Memory B cell (primary cell): ENCODE measurements at regions not wholly inside any gene's neighbourhood (a gene's known extent, or its start where the extent isn't known, plus 50 kb on each side); places are given as distances from the start of the nearest gene placed in this dataset.
"Not testable (repeated sequence)": the region's sequence is repeated elsewhere in the genome, so short reads cannot be mapped to it uniquely, and the experiment has no call there.

Source experiments
- ATAC-seq: fragments of 150-1000 bp; cut with Tn5 transposase; 2 replicates; pipeline ENCODE4 v1.10.0; 2021; ENCODE audit warnings: low read depth, mild to moderate bottlenecking, moderate library complexity
- DNase-seq, 2 donors: peaks; one replicate each; pipeline ENCODE4 v3.0.0; 2022; ENCODE audit warnings: low spot score in 2 of 2
- H3K27ac Mint-ChIP-seq: one replicate; pipeline ENCODE4 v1.8.0; 2022; ENCODE audit warnings: mild to moderate bottlenecking, moderate library complexity, mixed read lengths
- H3K27me3 Mint-ChIP-seq: one replicate; pipeline ENCODE4 v1.8.0; 2022; ENCODE audit warnings: mixed read lengths
- H3K36me3 Mint-ChIP-seq: one replicate; pipeline ENCODE4 v1.8.0; 2022; ENCODE audit warnings: mild to moderate bottlenecking, mixed read lengths
- H3K4me1 Mint-ChIP-seq: one replicate; pipeline ENCODE4 v1.8.0; 2022; ENCODE audit warnings: mixed read lengths
- H3K4me3 Mint-ChIP-seq: one replicate; pipeline ENCODE4 v1.8.0; 2022; ENCODE audit warnings: mild to moderate bottlenecking, moderate library complexity, mixed read lengths
- H3K9me3 Mint-ChIP-seq: one replicate; pipeline ENCODE4 v1.8.0; 2022; ENCODE audit warnings: mixed read lengths

DNA sequence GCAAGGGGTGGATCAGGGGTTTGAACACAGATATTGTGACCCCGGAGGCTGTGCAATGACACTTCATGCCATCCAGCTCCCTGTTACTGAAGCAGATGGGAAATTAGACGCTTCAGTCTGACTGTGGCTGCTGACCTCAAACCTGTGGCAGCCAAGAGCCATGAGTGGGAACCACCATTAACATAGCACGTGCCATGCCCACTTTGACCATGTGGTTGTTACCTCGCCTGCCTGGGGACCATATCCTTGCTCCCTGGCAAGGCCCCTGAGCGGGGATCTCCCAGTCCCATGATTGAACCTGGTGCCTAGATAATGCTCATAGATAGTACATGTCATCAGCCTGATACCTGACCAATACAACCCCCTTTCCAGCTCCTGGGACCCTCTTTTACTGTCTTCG lies 68.9 kb downstream of the CYP26B1 start:
- no peak overlapping the region for H3K4me3 Mint-ChIP-seq
- H3K36me3 Mint-ChIP-seq = no peaks in the 10 kb centered on the region
- H3K4me1 Mint-ChIP-seq = no peaks in the 10 kb centered on the region
- no peak overlapping the region for H3K27ac Mint-ChIP-seq
- peaks cover 5% of the 10 kb centered on the region for H3K9me3 Mint-ChIP-seq
- no peak for ATAC-seq
- no peak for DNase-seq
- peaks cover 7% of the 10 kb centered on the region for H3K27me3 Mint-ChIP-seq

GRCh38 chr2:72077702-72078169 lies 69.9 kb downstream of the CYP26B1 start:
- Mint-ChIP-seq H3K36me3 (no peaks in the 10 kb centered on the region), H3K4me1 (no peaks in the 10 kb centered on the region), H3K4me3 (no peak overlapping the region), H3K27me3 (peaks cover 3% of the 10 kb centered on the region), H3K27ac (no peak overlapping the region), H3K9me3 (peaks cover 10% of the 10 kb centered on the region)
- DNase-seq = no peak
- no peak for ATAC-seq

DNA sequence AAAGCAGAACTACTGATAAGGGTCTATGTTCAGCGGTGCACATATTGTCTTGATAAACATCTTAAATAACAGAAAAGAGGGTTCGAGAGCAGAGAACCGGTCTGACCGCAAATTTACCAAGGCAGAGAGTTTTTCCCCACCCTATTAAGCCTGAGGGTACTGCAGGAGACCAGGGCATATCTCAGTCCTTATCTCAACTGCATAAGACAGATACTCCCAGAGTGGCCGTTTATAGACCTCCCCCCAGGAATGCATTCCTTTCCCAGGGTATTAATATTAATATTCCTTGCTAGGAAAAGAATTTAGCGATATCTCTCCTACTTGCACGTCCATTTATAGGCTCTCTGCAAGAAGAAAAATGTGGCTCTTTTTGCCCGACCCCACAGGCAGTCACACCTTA lies 74.3 kb downstream of the CYP26B1 start:
- H3K9me3 Mint-ChIP-seq = peaks cover 10% of the 10 kb centered on the region
- not testable (repeated sequence) for H3K27ac Mint-ChIP-seq, H3K27me3 Mint-ChIP-seq, DNase-seq, H3K4me1 Mint-ChIP-seq, ATAC-seq, H3K36me3 Mint-ChIP-seq, H3K4me3 Mint-ChIP-seq

- H3K27me3 Mint-ChIP-seq, H3K9me3 Mint-ChIP-seq, ATAC-seq, H3K4me1 Mint-ChIP-seq, H3K27ac Mint-ChIP-seq, H3K4me3 Mint-ChIP-seq, H3K36me3 Mint-ChIP-seq, DNase-seq: not testable (repeated sequence)
Measured at GRCh38 chr2:72064197-72064596, 83.5 kb downstream of the CYP26B1 start.

DNA sequence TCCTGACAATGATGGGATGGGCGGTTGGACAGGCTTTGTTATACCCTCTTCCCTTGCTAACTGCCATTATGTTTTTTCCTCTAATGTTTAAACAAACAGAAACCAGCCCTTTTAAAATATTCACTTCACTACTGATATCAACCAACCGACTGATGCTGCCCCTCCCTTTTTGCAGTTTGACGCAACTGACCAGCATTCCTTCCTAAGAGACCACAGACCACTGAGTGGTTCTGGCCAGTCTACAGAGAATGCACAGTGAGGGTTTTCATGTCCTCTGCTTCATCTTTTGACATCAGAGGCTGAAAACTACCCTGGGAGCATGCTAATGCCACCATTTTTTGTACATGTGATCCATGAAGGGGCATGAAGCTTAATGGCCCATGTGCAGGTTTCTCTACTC lies 85.3 kb downstream of the CYP26B1 start:
- H3K9me3 Mint-ChIP-seq = no peaks in the 10 kb centered on the region
- H3K4me3 Mint-ChIP-seq = no peak overlapping the region
- no peak overlapping the region for H3K27ac Mint-ChIP-seq
- ATAC-seq (no peak), DNase-seq (no peak)
- H3K27me3 Mint-ChIP-seq = peaks cover 4% of the 10 kb centered on the region
- H3K36me3 Mint-ChIP-seq = no peaks in the 10 kb centered on the region
- no peaks in the 10 kb centered on the region for H3K4me1 Mint-ChIP-seq

DNA sequence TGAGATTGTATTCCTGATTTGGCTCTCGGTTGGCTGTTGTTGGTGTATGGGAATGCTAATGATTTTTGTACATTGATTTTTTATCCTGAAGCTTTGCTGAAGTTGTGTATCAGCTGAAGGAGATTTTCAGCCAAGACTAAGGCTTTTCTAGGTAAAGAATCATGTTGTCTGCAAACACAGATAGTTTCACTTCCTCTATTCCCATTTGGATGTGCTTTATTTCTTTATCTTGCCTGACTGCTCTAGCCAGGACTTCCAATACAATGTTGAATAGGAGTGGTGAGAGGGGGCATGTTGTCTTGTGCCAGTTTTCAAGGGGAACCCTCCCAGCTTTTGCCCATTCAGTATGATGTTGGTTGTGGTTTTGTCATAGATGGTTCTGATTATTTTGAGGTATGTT lies 90.4 kb downstream of the CYP26B1 start:
- Mint-ChIP-seq H3K4me3 (no peak overlapping the region), H3K27me3 (peaks cover 3% of the 10 kb centered on the region), H3K9me3 (peaks cover 2% of the 10 kb centered on the region), H3K4me1 (no peaks in the 10 kb centered on the region), H3K27ac (no peak overlapping the region), H3K36me3 (no peaks in the 10 kb centered on the region)
- DNase-seq (no peak), ATAC-seq (no peak)

DNA sequence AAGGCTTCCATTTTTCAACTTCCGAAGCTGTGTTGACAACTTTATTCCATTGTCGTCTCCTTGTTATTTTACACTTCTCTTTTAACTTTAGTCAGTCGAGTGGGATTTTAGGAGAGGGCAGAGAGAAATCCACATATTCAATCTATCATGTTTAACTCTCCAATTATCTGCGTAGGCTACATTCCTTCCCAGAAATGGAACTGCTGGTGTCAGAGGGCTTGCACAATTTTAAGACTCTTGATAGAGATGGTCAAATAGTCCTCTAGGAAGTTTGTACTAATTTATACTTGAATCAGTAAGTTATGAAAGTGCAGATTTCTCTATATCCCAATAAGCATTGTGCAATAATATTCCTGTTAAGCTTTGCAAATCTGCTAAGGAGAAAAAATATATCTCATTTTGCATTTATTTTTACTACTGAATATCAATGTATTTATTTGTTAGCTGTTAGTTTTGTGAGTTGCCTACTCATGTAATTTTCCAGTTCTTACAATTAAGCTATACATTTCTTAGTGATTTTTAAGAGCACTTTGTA lies 95.6 kb downstream of the CYP26B1 start:
- H3K4me3 Mint-ChIP-seq = no peak overlapping the region
- no peak overlapping the region for H3K27ac Mint-ChIP-seq
- no peaks in the 10 kb centered on the region for H3K4me1 Mint-ChIP-seq
- DNase-seq (no peak), ATAC-seq (no peak)
- no peaks in the 10 kb centered on the region for H3K27me3 Mint-ChIP-seq
- H3K9me3 Mint-ChIP-seq = peaks cover 10% of the 10 kb centered on the region
- H3K36me3 Mint-ChIP-seq = no peaks in the 10 kb centered on the region

GRCh38 chr2:72051204-72051603 lies 96.5 kb downstream of the CYP26B1 start:
- no peaks in the 10 kb centered on the region for H3K4me1 Mint-ChIP-seq
- no peaks in the 10 kb centered on the region for H3K27me3 Mint-ChIP-seq
- no peak for ATAC-seq
- H3K4me3 Mint-ChIP-seq = no peak overlapping the region
- no peak for DNase-seq
- H3K27ac Mint-ChIP-seq = no peak overlapping the region
- no peaks in the 10 kb centered on the region for H3K36me3 Mint-ChIP-seq
- H3K9me3 Mint-ChIP-seq = peaks cover 9% of the 10 kb centered on the region

- Mint-ChIP-seq H3K4me1 (no peaks in the 10 kb centered on the region), H3K27me3 (no peaks in the 10 kb centered on the region), H3K4me3 (no peak overlapping the region), H3K36me3 (no peaks in the 10 kb centered on the region), H3K9me3 (peaks cover 9% of the 10 kb centered on the region), H3K27ac (no peak overlapping the region)
- ATAC-seq (no peak), DNase-seq (no peak)
Measured at GRCh38 chr2:72050734-72051133, 96.9 kb downstream of the CYP26B1 start.

DNA sequence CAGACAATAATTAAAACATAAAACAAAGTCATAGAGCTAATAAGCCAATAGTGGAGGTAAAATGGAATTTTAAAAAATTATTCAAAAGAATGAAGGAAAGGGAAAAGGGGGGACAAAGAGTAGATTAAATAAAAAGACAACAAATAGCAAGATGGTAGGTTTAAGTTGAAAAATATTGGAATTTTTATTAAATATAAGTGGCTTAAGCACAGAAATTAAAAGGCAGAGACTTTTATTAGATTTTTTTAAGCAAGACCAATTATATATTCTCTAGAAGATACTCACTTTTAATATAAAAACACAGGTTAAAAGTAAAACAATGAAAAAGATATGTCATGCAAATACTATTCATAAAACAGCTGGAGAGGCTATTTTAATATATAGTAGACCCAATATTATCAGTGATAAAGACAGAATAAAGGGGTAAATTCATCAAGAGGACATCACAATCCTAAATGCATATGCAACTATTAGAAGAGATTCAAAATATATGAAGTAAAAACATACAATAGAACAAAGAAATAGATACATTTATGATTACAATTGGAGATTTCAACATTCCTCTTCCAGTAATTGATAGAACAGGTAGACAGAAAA lies 98.7 kb downstream of the CYP26B1 start:
- Mint-ChIP-seq H3K4me1 (no peaks in the 10 kb centered on the region), H3K27ac (no peak overlapping the region), H3K27me3 (no peaks in the 10 kb centered on the region), H3K4me3 (no peak overlapping the region), H3K36me3 (peaks cover 2% of the 10 kb centered on the region), H3K9me3 (peaks cover 11% of the 10 kb centered on the region)
- DNase-seq = no peak
- no peak for ATAC-seq

DNA sequence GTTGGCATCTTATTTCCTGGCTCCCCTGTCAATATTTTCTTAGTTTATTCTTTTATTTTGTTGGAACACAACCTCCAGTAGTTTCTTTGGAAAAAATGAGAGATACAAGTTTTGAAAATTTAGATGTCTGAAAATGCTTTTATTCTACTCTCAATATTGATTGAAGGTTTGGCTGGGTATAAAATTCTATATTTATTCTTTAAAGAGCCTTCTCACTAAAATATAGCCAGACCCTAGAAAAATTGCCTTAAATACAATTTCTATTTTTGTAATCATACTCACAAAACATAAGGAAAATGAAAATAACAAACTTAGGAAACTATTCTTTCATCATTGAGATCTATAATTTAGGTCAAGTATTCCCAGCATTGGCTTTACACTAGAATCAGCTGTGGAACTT lies 103.7 kb downstream of the CYP26B1 start:
- Mint-ChIP-seq H3K4me1 (no peaks in the 10 kb centered on the region), H3K27me3 (peaks cover 4% of the 10 kb centered on the region), H3K4me3 (no peak overlapping the region), H3K27ac (no peak overlapping the region), H3K36me3 (peaks cover 2% of the 10 kb centered on the region), H3K9me3 (peaks cover 21% of the 10 kb centered on the region)
- DNase-seq (no peak), ATAC-seq (no peak)

DNA sequence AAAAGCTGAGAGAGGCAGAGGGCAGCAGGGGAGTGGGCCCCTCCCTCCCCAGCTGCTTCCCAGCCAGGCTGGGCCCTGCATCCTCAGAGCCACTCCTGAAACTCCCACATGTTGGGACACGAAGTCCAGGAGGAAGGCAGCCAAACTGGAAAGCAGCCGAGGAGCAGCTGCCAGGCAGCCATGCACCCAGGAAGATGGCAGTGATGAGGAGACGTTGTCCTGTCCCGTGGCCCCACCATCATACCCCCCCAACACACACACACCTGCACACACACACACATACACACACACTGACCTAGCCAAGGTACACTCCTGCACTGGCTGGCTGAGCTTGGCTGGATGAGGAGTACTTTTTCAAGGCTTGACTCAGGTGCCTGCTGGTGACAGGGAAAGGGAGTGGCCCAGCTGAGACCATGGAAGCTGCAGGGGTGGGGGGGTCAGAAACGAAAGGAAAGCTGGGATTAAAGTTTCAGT lies 106.0 kb downstream of the CYP26B1 start:
- Mint-ChIP-seq H3K36me3 (peaks cover 2% of the 10 kb centered on the region), H3K4me3 (no peak overlapping the region), H3K27me3 (peaks cover 4% of the 10 kb centered on the region), H3K4me1 (no peaks in the 10 kb centered on the region), H3K9me3 (peaks cover 14% of the 10 kb centered on the region), H3K27ac (no peak overlapping the region)
- DNase-seq (no peak), ATAC-seq (no peak)

DNA sequence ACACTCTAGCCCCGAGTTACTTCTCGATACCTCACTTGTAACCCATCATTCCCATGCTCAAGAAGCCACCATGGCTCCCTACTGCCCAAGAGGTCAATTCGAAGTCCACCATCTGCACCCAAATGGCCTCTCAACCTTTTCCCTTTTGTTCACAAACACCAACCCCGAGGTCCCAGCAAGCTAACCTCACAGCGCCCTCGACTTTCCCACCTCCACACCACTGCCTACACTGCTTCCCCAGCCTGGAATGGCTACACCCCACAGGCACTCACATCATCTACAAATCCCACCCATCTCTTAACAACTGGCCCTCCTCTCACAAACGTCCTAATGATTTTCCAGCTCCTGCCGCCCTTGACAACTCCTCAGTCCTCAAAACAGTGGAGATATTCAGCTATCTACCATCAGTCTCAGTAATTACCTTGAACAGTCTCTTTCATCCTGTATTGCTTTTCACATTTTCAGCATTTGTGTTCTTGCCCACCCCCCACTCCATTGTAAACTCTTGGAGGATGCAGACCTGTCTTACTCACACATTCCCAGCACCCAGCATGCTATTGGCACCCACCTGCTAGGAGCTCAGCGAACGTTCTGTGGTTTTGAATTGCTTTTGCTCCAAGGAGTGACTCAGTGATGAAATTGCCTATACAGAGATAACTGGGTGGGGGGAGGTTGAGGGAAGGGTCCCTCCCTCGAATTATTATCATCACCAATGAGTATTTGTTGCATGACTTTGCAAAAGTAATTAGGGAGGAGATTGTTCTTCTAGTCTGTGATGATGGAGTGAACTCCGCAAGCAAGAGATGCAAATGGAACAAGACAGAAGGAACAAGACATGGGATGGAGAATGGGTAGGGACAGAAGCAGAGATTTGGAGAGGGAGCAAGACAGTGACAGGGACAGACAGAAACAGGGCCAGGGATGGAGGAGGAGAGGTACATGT lies 106.8 kb downstream of the CYP26B1 start:
- peaks cover 4% of the 10 kb centered on the region for H3K27me3 Mint-ChIP-seq

DNA sequence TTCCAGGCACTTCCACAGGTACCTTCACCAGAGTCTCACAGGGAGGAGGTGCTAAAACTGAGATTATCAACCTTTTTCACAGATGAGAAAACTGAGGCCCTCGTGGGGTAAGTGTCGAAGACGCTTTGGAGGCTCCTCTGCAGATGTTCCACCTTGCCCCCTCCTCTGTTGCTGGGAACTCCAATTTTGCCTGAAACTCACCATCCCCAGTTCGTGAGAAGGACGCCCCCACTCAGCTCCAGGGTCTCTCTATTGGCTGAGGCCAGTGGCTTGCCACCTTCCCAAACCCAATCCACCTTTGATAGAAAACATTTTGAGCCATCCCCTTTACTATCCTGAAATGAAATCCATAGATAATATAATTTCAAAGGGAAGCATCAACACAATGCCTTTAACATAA lies 109.1 kb downstream of the CYP26B1 start:
- Mint-ChIP-seq H3K27ac (no peak overlapping the region), H3K27me3 (peaks cover 9% of the 10 kb centered on the region)
- no peak for ATAC-seq

More for the DNA sequence above, 106.8 kb downstream of the CYP26B1 start:
- Mint-ChIP-seq H3K4me3 (no peak overlapping the region), H3K27ac (no peak overlapping the region), H3K9me3 (peaks cover 14% of the 10 kb centered on the region), H3K36me3 (peaks cover 2% of the 10 kb centered on the region), H3K4me1 (no peaks in the 10 kb centered on the region)
- DNase-seq (no peak), ATAC-seq (no peak)

More for the DNA sequence above, 109.1 kb downstream of the CYP26B1 start:
- Mint-ChIP-seq H3K36me3 (no peaks in the 10 kb centered on the region), H3K4me3 (no peak overlapping the region), H3K4me1 (no peaks in the 10 kb centered on the region), H3K9me3 (peaks cover 13% of the 10 kb centered on the region)
- no peak for DNase-seq
